Thyroid gland (tissue), 4 donors: ENCODE measurements at regions not wholly inside any gene's neighbourhood (a gene's known extent, or its start where the extent isn't known, plus 50 kb on each side); places are given as distances from the start of the nearest gene placed in this dataset.
"Not testable (repeated sequence)": the region's sequence is repeated elsewhere in the genome, so short reads cannot be mapped to it uniquely, and the experiment has no call there.

Experiments
- DNase-seq, 2 donors: peaks; one replicate each; pipeline ENCODE4 v3.0.0-alpha.2; 2019
- H3K27ac ChIP-seq, 3 donors: fragments of 200-600 bp; sonication (generic); 1 replicate in 2 of 3; 2 replicates in 1 of 3; pipeline ENCODE4 v1.5.1; 2016 to 2019; ENCODE audit warnings: mild to moderate bottlenecking in 1 of 3, moderate library complexity in 1 of 3
- H3K27me3 ChIP-seq: fragments of 200-600 bp; sonication (generic); one replicate; pipeline ENCODE4 v1.5.1; 2019
- H3K36me3 ChIP-seq, 2 donors: fragments of 200-600 bp; sonication (generic); one replicate each; pipeline ENCODE4 v1.5.1; 2016 to 2019
- H3K4me1 ChIP-seq, 2 donors: fragments of 200-600 bp; sonication (generic); one replicate each; pipeline ENCODE4 v1.5.1; 2017 to 2019
- H3K4me3 ChIP-seq, 3 donors: fragments of 200-600 bp; sonication (generic); replicated peaks in 1 of 3; 1 replicate in 2 of 3; 2 replicates in 1 of 3; pipeline ENCODE4 v1.5.1; 2016; ENCODE audit warnings: mild to moderate bottlenecking in 1 of 3
- H3K9me3 ChIP-seq: fragments of 200-600 bp; sonication (generic); one replicate; pipeline ENCODE4 v1.5.1; 2017
- POLR2A ChIP-seq, 2 donors: fragments of 450-650 bp; IDR thresholded peaks; one replicate each; pipeline ENCODE4 v1.6.1; 2017; ENCODE audit warnings: antibody characterized with exemption in 2 of 2, mild to moderate bottlenecking in 2 of 2, moderate library complexity in 1 of 2
- WGBS, 2 donors: methylation state at CpG; one replicate each; pipeline ENCODE4 v1.1.5; 2017; 5-methylcytosine and 5-hydroxymethylcytosine counted together
- intact Hi-C: fragments of 100-400 bp; cut with DNase I; formaldehyde crosslinking; loops from one replicate; pipeline ENCODE4 v1.15.1; 2023
- TF ChIP-seq, protein P1 (sequence below), 6 experiments: fragments of 200-600 bp in 3 of 6; fragments of 450-650 bp in 3 of 6; sonication (generic) in 3 of 6; IDR thresholded peaks; one replicate each; pipeline ENCODE4 v1.5.1; 2016 to 2019; ENCODE audit warnings: antibody characterized with exemption in 6 of 6, mild to moderate bottlenecking in 2 of 6, inconsistent platforms in 1 of 6, moderate library complexity in 1 of 6

DNA sequence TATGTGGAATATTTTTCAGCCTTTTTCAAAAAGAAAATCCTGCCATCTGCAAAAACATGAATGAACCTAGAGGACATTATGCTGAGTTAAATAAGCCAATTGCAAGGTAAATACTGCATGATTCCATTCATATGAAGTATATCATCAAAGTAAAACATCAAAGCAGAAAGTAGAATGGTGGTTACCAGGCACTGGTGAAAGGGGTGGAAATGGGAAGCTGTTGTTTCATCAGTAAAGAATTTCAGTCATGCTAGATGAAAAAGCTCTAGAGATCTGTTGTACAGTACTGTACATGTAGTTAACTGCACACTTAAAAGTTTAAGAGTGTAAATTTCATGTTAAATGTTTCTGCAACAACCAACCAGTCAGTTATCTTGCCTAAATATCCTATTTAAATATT lies 196.8 kb upstream of the ADGRL3 start:
- Histone ChIP-seq H3K9me3 (no peaks in the 10 kb centered on the region), H3K36me3 (no peaks in the 10 kb centered on the region), H3K4me3 (no peak overlapping the region), H3K4me1 (no peaks in the 10 kb centered on the region), H3K27ac (no peak overlapping the region), H3K27me3 (no peaks in the 10 kb centered on the region)
- TF ChIP-seq POLR2A (IDR thresholded peaks at IDR 0.05): no peak
- TF ChIP-seq, protein P1, sequence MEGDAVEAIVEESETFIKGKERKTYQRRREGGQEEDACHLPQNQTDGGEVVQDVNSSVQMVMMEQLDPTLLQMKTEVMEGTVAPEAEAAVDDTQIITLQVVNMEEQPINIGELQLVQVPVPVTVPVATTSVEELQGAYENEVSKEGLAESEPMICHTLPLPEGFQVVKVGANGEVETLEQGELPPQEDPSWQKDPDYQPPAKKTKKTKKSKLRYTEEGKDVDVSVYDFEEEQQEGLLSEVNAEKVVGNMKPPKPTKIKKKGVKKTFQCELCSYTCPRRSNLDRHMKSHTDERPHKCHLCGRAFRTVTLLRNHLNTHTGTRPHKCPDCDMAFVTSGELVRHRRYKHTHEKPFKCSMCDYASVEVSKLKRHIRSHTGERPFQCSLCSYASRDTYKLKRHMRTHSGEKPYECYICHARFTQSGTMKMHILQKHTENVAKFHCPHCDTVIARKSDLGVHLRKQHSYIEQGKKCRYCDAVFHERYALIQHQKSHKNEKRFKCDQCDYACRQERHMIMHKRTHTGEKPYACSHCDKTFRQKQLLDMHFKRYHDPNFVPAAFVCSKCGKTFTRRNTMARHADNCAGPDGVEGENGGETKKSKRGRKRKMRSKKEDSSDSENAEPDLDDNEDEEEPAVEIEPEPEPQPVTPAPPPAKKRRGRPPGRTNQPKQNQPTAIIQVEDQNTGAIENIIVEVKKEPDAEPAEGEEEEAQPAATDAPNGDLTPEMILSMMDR (IDR thresholded peaks at IDR 0.05): no peak
- intact Hi-C loops: no loop called here
- DNase-seq: no peak

DNA sequence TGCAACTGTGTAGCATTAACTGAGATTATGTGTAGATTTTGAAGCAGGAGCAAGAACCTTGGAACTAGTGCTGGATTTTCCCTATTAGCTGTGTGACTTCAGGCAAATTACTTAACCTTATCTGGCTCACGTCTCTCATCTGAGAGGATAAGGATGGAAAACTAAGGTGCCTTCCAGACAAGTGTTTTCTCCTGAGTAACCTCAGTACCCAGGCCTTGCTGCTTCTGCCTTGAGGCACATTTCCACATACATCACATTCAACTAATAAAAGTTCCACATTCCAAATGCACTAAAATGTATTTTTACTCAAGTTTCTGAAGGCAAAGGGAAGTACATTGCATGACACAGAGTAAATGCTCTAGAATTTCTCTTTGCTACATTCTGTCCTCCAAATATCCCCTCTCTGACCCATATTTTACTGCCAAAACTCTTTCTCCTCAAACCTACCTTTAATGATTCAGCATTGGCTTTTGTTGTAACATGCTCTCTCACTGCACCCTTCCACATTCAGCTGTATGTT lies 195.4 kb upstream of the ADGRL3 start:
- H3K4me1 ChIP-seq: no peaks in the 10 kb centered on the region
- intact Hi-C loops: no loop called here
- no peak for DNase-seq
- TF ChIP-seq, protein P1 (IDR thresholded peaks at IDR 0.05): no peak
- no peak for TF ChIP-seq POLR2A (IDR thresholded peaks at IDR 0.05)
- no peaks in the 10 kb centered on the region for H3K9me3 ChIP-seq
- no peak overlapping the region for H3K4me3 ChIP-seq
- WGBS, 2 donors: 56 to 67% methylated on average over 1 of the region's 1 CpG
- no peaks in the 10 kb centered on the region for H3K27me3 ChIP-seq
- no peaks in the 10 kb centered on the region for H3K36me3 ChIP-seq
- H3K27ac ChIP-seq: no peak overlapping the region

DNA sequence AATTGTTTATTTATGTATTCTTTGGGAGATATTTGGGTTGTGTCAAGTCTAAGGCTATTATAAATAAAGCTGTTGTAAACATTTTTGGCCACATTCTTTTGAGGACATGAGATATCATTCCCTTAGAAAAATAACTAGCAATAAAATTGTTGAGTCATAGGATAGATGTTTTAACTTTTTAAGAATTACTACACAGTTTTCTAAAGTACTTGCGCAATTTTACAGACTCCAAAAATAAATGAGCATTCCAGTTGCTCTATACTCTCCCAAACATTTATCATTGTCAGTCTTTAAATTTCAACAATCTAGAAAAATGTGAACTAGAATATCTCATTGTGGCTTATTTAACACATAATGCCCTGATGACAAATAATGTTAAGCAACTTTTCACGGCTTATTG lies 189.1 kb upstream of the ADGRL3 start:
- no peaks in the 10 kb centered on the region for H3K4me1 ChIP-seq
- no peak overlapping the region for H3K4me3 ChIP-seq
- DNase-seq: no peak
- no peaks in the 10 kb centered on the region for H3K9me3 ChIP-seq
- intact Hi-C loops: no loop called here
- H3K36me3 ChIP-seq: no peaks in the 10 kb centered on the region
- H3K27me3 ChIP-seq: no peaks in the 10 kb centered on the region
- WGBS, 2 donors: 84 to 90% methylated on average over 2 of the region's 2 CpGs
- no peak overlapping the region for H3K27ac ChIP-seq
- TF ChIP-seq, protein P1 (IDR thresholded peaks at IDR 0.05): no peak
- no peak for TF ChIP-seq POLR2A (IDR thresholded peaks at IDR 0.05)

DNA sequence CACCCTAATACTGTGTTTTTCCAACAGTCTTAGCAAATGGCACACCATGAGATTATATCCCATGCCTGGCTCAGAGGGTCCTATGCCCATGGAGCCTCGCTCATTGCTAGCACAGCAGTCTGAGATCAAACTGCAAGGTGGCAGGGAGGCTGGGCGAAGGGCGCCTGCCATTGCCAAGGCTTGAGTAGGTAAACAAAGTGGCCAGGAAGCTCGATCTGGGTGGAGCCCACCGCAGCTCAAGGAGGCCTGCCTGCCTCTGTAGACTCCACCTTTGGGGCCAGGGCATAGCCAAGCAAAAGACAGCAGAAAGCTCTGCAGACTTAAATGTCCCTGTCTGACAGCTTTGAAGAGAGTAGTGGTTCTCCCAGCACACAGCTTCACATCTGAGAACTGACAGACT lies 188.2 kb upstream of the ADGRL3 start:
- intact Hi-C loops, H3K27me3 ChIP-seq, H3K27ac ChIP-seq, H3K4me3 ChIP-seq, DNase-seq, H3K36me3 ChIP-seq, H3K9me3 ChIP-seq, H3K4me1 ChIP-seq: not testable (repeated sequence)
- 80 to 88% methylated on average over 1 to 4 of the region's 5 CpGs for WGBS, 2 donors

DNA sequence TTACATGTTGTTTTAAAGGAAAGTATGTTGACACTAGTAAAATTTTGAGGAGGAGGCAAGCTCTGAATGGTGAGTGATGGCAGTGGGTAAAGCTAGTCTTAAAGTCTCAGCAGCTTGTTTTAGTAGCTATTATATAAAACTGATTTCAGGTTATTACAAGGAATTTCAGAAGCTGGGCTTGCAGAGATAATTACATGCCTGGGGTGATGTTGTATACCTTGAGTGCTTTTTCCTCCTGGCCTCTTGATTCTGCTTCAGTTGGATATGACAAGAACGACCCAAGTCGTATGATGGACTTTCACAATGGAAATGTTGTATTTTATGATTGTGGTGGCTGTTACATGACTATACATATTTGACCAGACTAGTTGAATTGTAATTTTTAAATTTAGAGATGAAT lies 175.5 kb upstream of the ADGRL3 start:
- no peak for DNase-seq
- 94 to 96% methylated on average over 2 of the region's 2 CpGs for WGBS, 2 donors
- no peak overlapping the region for H3K4me3 ChIP-seq
- no peaks in the 10 kb centered on the region for H3K4me1 ChIP-seq
- intact Hi-C loops: no loop called here
- H3K9me3 ChIP-seq: peaks cover 3% of the 10 kb centered on the region
- no peak overlapping the region for H3K27ac ChIP-seq
- no peak for TF ChIP-seq POLR2A (IDR thresholded peaks at IDR 0.05)
- TF ChIP-seq, protein P1 (IDR thresholded peaks at IDR 0.05): no peak
- no peaks in the 10 kb centered on the region for H3K36me3 ChIP-seq
- H3K27me3 ChIP-seq: no peaks in the 10 kb centered on the region

DNA sequence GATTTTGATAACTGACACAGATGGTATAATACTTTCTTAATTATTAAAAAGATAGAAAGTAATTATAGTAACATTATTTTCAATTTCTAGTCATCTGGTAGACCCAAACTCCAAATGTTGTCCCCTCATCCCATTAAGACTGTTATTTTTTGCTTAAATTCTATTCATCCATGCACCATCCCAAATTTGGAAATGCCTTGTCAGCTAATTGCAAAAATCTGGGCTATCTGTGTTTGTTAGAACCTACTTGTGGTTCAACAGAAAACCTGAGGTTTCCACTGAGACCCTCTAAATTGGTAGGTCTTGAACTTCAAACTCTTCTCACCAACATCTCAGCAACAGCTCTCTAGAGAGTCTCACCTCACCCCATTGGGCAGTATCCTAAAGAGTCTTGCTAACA lies 172.2 kb upstream of the ADGRL3 start:
- no peaks in the 10 kb centered on the region for H3K36me3 ChIP-seq
- intact Hi-C loops: no loop called here

More for the DNA sequence above, 172.2 kb upstream of the ADGRL3 start:
- no peak overlapping the region for H3K27ac ChIP-seq
- no peaks in the 10 kb centered on the region for H3K4me1 ChIP-seq
- H3K27me3 ChIP-seq: no peaks in the 10 kb centered on the region
- no peak for DNase-seq
- no peak overlapping the region for H3K4me3 ChIP-seq
- H3K9me3 ChIP-seq: peaks cover 3% of the 10 kb centered on the region
- TF ChIP-seq POLR2A (IDR thresholded peaks at IDR 0.05): no peak
- TF ChIP-seq, protein P1 (IDR thresholded peaks at IDR 0.05): no peak
